ENCODE measurements at regions not wholly inside any gene's neighbourhood (a gene's known extent, or its start where the extent isn't known, plus 50 kb on each side); places are given as distances from the start of the nearest gene placed in this dataset.

DNA sequence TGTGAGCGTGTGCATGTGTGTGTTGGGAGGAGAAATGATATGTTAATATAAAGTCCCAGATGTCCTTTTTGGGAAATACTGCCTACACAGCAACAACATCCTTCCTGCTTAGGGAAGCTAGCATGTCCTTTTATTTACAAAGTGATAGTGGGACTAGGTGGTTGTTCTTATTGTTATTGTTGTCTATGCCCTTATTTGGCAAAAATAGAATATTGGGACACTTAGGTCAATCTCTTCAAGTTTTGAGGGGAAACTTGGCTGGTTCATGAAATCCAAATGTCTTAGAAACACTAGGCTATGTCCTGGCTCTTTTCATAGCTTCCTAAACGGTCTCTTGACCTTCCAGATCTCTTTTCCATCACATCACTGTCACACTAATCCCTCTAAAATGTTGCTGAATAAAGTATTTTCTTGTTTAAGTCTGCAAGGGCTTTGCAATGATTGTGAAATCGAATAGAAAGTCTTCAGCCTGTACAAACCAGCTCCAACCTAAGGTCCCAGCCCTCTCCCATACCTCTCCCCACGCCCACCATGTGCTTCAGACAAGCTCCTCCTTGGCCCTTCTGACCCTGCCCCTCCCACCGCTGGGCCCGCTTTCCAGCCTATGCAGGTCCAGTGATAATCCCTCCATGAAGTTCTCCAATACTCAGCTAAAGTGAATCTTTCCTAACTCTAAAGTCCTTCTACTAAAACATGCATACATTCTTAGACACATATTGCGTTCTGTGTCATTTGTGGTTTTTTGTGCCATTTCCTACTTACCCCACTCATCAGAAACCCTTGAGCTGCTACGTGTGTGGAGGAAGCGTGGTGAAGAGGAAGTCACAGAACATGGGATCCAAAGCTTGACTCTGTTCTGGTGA, 205.1 kb downstream of the LY86 start:
- ChIA-PET CTCF (interaction anchor here (1.0 to 1.9 kb wide), 7 partner anchors 12 to 450 kb away, joined by 3 to 8 read pairs (median 4); no protein-coding TSS in a partner anchor), POLR2A (interaction anchor here (0.9 to 1.8 kb wide), 3 partner anchors 9 to 313 kb away, joined by 3 to 4 read pairs (median 3); no protein-coding TSS in a partner anchor)
- peak overlapping the region; percentile 32 for H3K27ac Mint-ChIP-seq
- peaks cover 34% of the 10 kb centered on the region for H3K4me1 Mint-ChIP-seq (ENCODE audit: low read depth)
- peak; percentile 26 for DNase-seq
- H3K36me3 Mint-ChIP-seq (ENCODE audit: low read depth), result no peaks in the 10 kb centered on the region
- H3K4me3 Mint-ChIP-seq, result no peak overlapping the region
- H3K27me3 Mint-ChIP-seq, result peaks cover 6% of the 10 kb centered on the region
- intact Hi-C loops (cut with micrococcal nuclease), result no loop called here
- no peak for TF ChIP-seq CTCF (IDR thresholded peaks at IDR 0.05)
- peak; percentile 64 for ATAC-seq
- no peaks in the 10 kb centered on the region for H3K9me3 Mint-ChIP-seq

- no peak for ATAC-seq
- ChIA-PET CTCF (no interaction called here), POLR2A (interaction anchor here (1.8 kb wide), 1 partner anchor 11 kb away, joined by 4 read pairs; no protein-coding TSS in a partner anchor)
- Mint-ChIP-seq H3K27me3 (peaks cover 6% of the 10 kb centered on the region), H3K36me3 (ENCODE audit: low read depth) (no peaks in the 10 kb centered on the region), H3K27ac (no peak overlapping the region), H3K9me3 (no peaks in the 10 kb centered on the region), H3K4me1 (ENCODE audit: low read depth) (peaks cover 49% of the 10 kb centered on the region), H3K4me3 (no peak overlapping the region)
- no peak for DNase-seq
- TF ChIP-seq CTCF (IDR thresholded peaks at IDR 0.05), result no peak
- intact Hi-C loops (cut with micrococcal nuclease), result no loop called here
These were observed 206.9 kb downstream of the LY86 start for GRCh38 chr6:6795393-6795792.

GRCh38 chr6:6796818-6797217, 208.3 kb downstream of the LY86 start:
- Mint-ChIP-seq H3K36me3 (ENCODE audit: low read depth) (no peaks in the 10 kb centered on the region), H3K27me3 (peaks cover 6% of the 10 kb centered on the region), H3K27ac (no peak overlapping the region), H3K4me1 (ENCODE audit: low read depth) (peaks cover 55% of the 10 kb centered on the region), H3K4me3 (no peak overlapping the region), H3K9me3 (no peaks in the 10 kb centered on the region)
- ChIA-PET POLR2A (no interaction called here), CTCF (no interaction called here)
- no peak for ATAC-seq
- no peak for DNase-seq
- intact Hi-C loops (cut with micrococcal nuclease), result no loop called here
- no peak for TF ChIP-seq CTCF (IDR thresholded peaks at IDR 0.05)

- ChIA-PET CTCF (no interaction called here), POLR2A (no interaction called here)
- intact Hi-C loops (cut with micrococcal nuclease), result no loop called here
- no peaks in the 10 kb centered on the region for H3K36me3 Mint-ChIP-seq (ENCODE audit: low read depth)
- H3K27ac Mint-ChIP-seq, result peak overlapping the region; percentile 61
- peak; percentile 64 for DNase-seq
- peaks cover 50% of the 10 kb centered on the region for H3K4me1 Mint-ChIP-seq (ENCODE audit: low read depth)
- no peak overlapping the region for H3K4me3 Mint-ChIP-seq
- H3K27me3 Mint-ChIP-seq, result peaks cover 6% of the 10 kb centered on the region
- ATAC-seq, result peak; percentile 67
- H3K9me3 Mint-ChIP-seq, result no peaks in the 10 kb centered on the region
- no peak for TF ChIP-seq CTCF (IDR thresholded peaks at IDR 0.05)
These were observed 209.9 kb downstream of the LY86 start for GRCh38 chr6:6798448-6798860.

- ATAC-seq (no peak), DNase-seq (no peak)
- H3K36me3 Mint-ChIP-seq (ENCODE audit: low read depth), result no peaks in the 10 kb centered on the region
- intact Hi-C loops (cut with micrococcal nuclease), result no loop called here
- peaks cover 1% of the 10 kb centered on the region for H3K27me3 Mint-ChIP-seq
- H3K9me3 Mint-ChIP-seq, result no peaks in the 10 kb centered on the region
- H3K4me3 Mint-ChIP-seq, result no peak overlapping the region
- H3K4me1 Mint-ChIP-seq (ENCODE audit: low read depth), result peaks cover 40% of the 10 kb centered on the region
- ChIA-PET POLR2A (interaction anchor here (0.6 to 1.0 kb wide), 2 partner anchors 8 to 118 kb away, joined by 3 read pairs; no protein-coding TSS in a partner anchor), CTCF (no interaction called here)
- TF ChIP-seq CTCF (IDR thresholded peaks at IDR 0.05), result no peak
- H3K27ac Mint-ChIP-seq, result peak overlapping the region; percentile 82
These were observed 212.4 kb downstream of the LY86 start for GRCh38 chr6:6801005-6801335.

Data from activated CD8-positive, alpha-beta T cell treated with anti-CD3 and anti-CD28 coated beads for 36 hours (primary cell).